GM13976 (cell line): ENCODE measurements at regions not wholly inside any gene's neighbourhood (a gene's known extent, or its start where the extent isn't known, plus 50 kb on each side); places are given as distances from the start of the nearest gene placed in this dataset.

Experiments
- DNase-seq: peaks from one replicate; pipeline ENCODE4 v3.0.0; 2012; ENCODE audit warnings: low spot score
- in situ Hi-C: fragments of 300-500 bp; cut with MboI; formaldehyde crosslinking; loops from one replicate; pipeline ENCODE4 v1.12.0; 2022; ENCODE audit warnings: low sequenced_read_pairs, mixed read lengths, inconsistent platforms; ENCODE audit not compliant: unreplicated experiment
- TF ChIP-seq, protein P1 (sequence below): IDR thresholded peaks from 2 replicates; pipeline ENCODE4 v1.5.1; 2012; ENCODE audit warnings: borderline replicate concordance, mild to moderate bottlenecking; ENCODE audit not compliant: insufficient read depth; ENCODE audit errors: extremely low read depth, missing control alignments, control extremely low read depth

DNA sequence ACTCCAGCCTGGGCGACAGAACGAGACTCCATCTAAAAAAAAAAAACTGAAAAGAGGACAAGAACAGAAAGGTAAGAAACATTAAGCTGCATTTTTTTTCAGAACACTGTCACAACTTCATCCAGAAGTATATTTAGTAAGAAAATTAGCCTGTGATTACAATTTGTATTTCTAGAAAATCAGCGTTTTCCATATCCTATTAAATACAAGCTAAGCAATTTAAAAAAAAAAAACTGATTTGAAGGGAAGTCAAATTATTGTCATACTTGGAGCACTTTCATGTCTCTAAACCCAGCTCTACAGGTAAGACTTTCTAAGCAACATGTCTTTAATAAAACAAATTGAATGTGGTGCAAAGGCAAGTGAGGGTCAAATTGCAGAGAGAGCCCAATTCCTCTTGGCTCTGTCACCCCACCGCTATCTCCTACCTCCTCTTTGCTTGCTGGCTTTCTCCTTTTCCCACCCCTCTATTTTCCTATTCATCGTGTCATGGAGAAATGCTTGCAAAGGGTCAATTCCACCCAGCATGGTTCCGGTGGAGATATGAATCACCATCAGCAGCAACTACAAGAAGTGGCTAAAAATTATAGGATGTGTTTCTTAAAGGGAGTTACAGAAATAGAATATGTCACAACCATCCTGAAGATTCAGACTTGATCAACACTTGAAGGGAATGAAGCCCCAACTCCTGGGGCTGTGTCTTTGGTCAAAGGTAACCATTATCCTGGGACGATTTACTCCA is 68.4 kb upstream of the BCL11A start:
- DNase-seq: no peak
- TF ChIP-seq, protein P1, sequence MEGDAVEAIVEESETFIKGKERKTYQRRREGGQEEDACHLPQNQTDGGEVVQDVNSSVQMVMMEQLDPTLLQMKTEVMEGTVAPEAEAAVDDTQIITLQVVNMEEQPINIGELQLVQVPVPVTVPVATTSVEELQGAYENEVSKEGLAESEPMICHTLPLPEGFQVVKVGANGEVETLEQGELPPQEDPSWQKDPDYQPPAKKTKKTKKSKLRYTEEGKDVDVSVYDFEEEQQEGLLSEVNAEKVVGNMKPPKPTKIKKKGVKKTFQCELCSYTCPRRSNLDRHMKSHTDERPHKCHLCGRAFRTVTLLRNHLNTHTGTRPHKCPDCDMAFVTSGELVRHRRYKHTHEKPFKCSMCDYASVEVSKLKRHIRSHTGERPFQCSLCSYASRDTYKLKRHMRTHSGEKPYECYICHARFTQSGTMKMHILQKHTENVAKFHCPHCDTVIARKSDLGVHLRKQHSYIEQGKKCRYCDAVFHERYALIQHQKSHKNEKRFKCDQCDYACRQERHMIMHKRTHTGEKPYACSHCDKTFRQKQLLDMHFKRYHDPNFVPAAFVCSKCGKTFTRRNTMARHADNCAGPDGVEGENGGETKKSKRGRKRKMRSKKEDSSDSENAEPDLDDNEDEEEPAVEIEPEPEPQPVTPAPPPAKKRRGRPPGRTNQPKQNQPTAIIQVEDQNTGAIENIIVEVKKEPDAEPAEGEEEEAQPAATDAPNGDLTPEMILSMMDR: no peak
- in situ Hi-C loops: no loop called here

DNA sequence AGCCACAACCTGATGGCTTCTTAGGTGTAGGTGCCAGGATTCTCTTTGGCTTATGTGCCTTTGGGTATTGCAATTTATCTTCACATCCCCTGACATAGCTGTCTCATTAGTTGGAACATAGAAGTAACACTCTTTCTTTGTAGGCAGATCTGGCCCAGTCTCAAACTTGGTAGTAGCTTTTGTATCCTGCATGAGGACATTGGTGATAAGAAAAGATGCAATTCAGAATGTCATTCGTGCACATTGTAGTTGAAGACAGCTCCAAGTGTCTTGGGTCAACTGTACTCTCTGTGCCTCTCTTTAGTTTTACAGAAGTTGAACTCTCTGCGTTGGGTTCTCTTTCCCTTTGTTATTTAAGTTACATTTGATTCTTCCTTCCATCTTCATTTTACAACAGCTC is 69.6 kb upstream of the BCL11A start:
- TF ChIP-seq, protein P1: no peak
- DNase-seq: no peak

DNA sequence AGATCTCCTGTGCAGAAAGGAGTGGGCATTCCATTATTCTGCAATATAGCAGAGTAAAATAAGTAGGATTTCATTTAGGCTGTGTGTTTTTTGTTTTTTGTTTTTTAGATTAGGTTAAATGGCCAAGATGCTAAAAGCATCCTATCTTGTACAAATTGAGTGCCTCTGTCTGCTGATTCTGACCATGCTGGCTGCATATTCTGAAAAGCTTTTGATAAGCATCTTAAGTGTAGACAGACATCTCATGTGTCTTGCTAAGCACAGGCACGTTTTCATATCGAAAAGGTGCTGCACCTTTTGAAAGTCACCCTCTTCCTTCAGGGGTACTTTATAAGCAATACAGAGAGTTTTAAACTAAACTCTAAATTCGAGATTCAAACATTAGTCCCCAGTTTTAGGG is 74.0 kb upstream of the BCL11A start:
- in situ Hi-C loops: no loop called here
- TF ChIP-seq, protein P1: no peak
- DNase-seq: no peak

More for the DNA sequence above, 69.6 kb upstream of the BCL11A start:
- in situ Hi-C loops: no loop called here

DNA sequence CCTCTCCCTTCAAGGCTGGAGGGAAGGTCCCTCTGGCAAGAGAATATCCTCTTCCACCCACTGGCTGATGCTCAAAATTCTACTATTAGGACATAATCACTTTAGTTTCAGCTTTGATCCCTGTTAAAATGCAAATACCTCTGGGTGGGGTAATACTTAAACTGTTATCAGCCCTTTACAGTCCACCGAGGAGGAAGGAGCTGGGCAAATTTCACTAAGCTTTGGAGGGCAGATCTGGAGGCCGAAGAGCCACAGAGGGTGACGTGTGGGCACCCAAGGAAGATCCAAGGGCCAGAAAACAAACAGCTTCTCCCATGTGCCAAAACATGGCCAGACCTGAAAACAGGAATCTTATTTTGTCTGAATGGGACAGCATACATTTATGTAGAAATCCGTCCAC is 74.6 kb upstream of the BCL11A start:
- TF ChIP-seq, protein P1: no peak
- in situ Hi-C loops: no loop called here
- DNase-seq: no peak

DNA sequence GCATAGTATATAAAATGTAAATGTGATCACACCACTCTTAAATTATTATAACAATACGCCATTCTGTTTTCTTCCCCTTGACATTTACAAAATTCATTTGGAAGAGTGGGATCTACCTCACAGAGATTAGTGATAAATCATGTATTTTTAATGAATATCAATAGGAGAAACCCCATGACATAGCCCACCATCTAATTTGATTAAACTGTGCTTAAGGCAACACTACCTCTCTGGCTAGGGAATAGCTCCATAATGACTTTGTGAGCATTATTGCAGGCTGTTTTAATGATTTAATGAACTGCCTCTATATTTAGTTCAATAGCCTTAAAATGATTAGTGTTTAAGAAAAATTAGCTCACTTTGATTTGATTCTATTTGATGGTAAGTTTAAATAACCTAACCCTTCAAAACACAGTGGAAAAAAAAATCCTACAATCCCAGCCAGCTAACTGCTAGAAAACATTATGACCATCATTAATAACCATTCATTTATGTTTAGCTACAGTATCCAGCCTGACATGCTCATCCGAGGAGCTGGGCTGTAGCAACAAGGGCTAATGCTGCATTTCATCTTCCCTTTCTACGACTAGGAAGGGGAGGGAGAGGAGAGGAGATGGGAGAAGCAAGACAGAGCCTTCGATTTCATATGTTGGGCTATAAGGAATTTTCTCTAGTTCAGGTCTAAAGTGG is 75.3 kb upstream of the BCL11A start:
- in situ Hi-C loops: no loop called here
- DNase-seq: no peak
- TF ChIP-seq, protein P1: no peak

DNA sequence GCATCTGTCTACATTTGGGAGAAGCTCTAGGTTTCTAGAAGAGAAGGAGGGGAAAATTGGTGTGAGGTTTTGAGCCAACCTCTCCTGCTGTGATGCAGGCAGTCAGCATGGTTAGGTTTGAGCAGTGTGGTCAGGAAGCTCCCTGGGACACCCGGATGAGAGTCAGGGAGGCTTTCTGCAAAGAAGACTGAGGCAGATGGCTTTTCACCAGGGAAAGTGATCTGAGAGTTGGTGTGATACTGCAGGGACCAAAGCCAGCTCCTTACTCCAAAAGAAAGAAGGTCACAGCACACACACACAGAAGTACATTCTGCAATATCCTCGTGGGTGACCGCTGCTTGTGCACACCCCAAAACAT is 75.8 kb upstream of the BCL11A start:
- TF ChIP-seq, protein P1: no peak
- in situ Hi-C loops: no loop called here
- DNase-seq: no peak
